ENCODE measurements at regions not wholly inside any gene's neighbourhood (a gene's known extent, or its start where the extent isn't known, plus 50 kb on each side); places are given as distances from the start of the nearest gene placed in this dataset.

GRCh38 chr6:95439741-95440140 lies 137.6 kb upstream of the MANEA start:
- H3K4me3 ChIP-seq (ENCODE audit: low read depth, low read length), result no peak overlapping the region
- no peak for TF ChIP-seq CTCF (IDR thresholded peaks at IDR 0.05; ENCODE audit: borderline replicate concordance, insufficient read depth, low read depth, low read length)

- no peak for TF ChIP-seq CTCF (IDR thresholded peaks at IDR 0.05; ENCODE audit: borderline replicate concordance, insufficient read depth, low read depth, low read length)
- H3K4me3 ChIP-seq (ENCODE audit: low read depth, low read length), result no peak overlapping the region
These were observed 129.1 kb upstream of the MANEA start for GRCh38 chr6:95448208-95448607.

GRCh38 chr6:95469511-95469910 lies 107.8 kb upstream of the MANEA start:
- TF ChIP-seq CTCF (IDR thresholded peaks at IDR 0.05; ENCODE audit: borderline replicate concordance, insufficient read depth, low read depth, low read length), result no peak
- no peak overlapping the region for H3K4me3 ChIP-seq (ENCODE audit: low read depth, low read length)

- no peak overlapping the region for H3K4me3 ChIP-seq (ENCODE audit: low read depth, low read length)
- TF ChIP-seq CTCF (IDR thresholded peaks at IDR 0.05; ENCODE audit: borderline replicate concordance, insufficient read depth, low read depth, low read length), result no peak
These were observed 98.4 kb upstream of the MANEA start for GRCh38 chr6:95478941-95479340.

GRCh38 chr6:95487817-95488216 lies 89.5 kb upstream of the MANEA start:
- no peak for TF ChIP-seq CTCF (IDR thresholded peaks at IDR 0.05; ENCODE audit: borderline replicate concordance, insufficient read depth, low read depth, low read length)

GRCh38 chr6:95489185-95489863 lies 88.0 kb upstream of the MANEA start:
- no peak overlapping the region for H3K4me3 ChIP-seq (ENCODE audit: low read depth, low read length)
- TF ChIP-seq CTCF (IDR thresholded peaks at IDR 0.05; ENCODE audit: borderline replicate concordance, insufficient read depth, low read depth, low read length), result no peak

More at GRCh38 chr6:95487817-95488216, 89.5 kb upstream of the MANEA start:
- H3K4me3 ChIP-seq (ENCODE audit: low read depth, low read length), result no peak overlapping the region

- no peak for TF ChIP-seq CTCF (IDR thresholded peaks at IDR 0.05; ENCODE audit: borderline replicate concordance, insufficient read depth, low read depth, low read length)
These were observed 80.4 kb upstream of the MANEA start for GRCh38 chr6:95496769-95497426.

More at GRCh38 chr6:95496769-95497426, 80.4 kb upstream of the MANEA start:
- H3K4me3 ChIP-seq (ENCODE audit: low read depth, low read length), result no peak overlapping the region
